ENCODE measurements at regions not wholly inside any gene's neighbourhood (a gene's known extent, or its start where the extent isn't known, plus 50 kb on each side); places are given as distances from the start of the nearest gene placed in this dataset.

- no peak for TF ChIP-seq CTCF (IDR thresholded peaks at IDR 0.05)
- no peak for TF ChIP-seq POLR2A (IDR thresholded peaks at IDR 0.05)
Observed at GRCh38 chr11:131254254-131254653, 116.2 kb upstream of the NTM start.
